ENCODE measurements at regions not wholly inside any gene's neighbourhood (a gene's known extent, or its start where the extent isn't known, plus 50 kb on each side); places are given as distances from the start of the nearest gene placed in this dataset.
"Not testable (repeated sequence)": the region's sequence is repeated elsewhere in the genome, so short reads cannot be mapped to it uniquely, and the experiment has no call there.

- TF ChIP-seq EZH2 (IDR thresholded peaks at IDR 0.05; ENCODE audit: borderline replicate concordance, low read depth, low read length, severe bottlenecking); CTCF (IDR thresholded peaks at IDR 0.05; ENCODE audit: borderline replicate concordance, extremely low read depth, low read length, poor library complexity, severe bottlenecking): not testable (repeated sequence)
Observed at GRCh38 chr22:10741776-10742630, 4786.0 kb upstream of the OR11H1 start.

All from DND-41 (cell line).